Endodermal cell (in vitro differentiated cells): ENCODE measurements at regions not wholly inside any gene's neighbourhood (a gene's known extent, or its start where the extent isn't known, plus 50 kb on each side); places are given as distances from the start of the nearest gene placed in this dataset.
"Not testable (repeated sequence)": the region's sequence is repeated elsewhere in the genome, so short reads cannot be mapped to it uniquely, and the experiment has no call there.

Source experiments
- DNase-seq: peaks from one replicate; pipeline ENCODE4 v3.0.0-alpha.2; 2017
- H3K27ac ChIP-seq: 2 replicates; pipeline ENCODE4 v1.5.1; 2013; ENCODE audit warnings: mild to moderate bottlenecking, low read depth, low read length, moderate library complexity
- H3K27me3 ChIP-seq: 2 replicates; pipeline ENCODE4 v1.6.1; 2013; ENCODE audit warnings: mild to moderate bottlenecking, low read length, moderate library complexity; ENCODE audit not compliant: insufficient read depth, control insufficient read depth, poor library complexity, severe bottlenecking
- H3K36me3 ChIP-seq: 2 replicates; pipeline ENCODE4 v1.7.0; 2013; ENCODE audit warnings: mild to moderate bottlenecking, low read length, moderate library complexity; ENCODE audit not compliant: control insufficient read depth, insufficient read depth
- H3K4me1 ChIP-seq: one replicate; pipeline ENCODE4 v1.7.0; 2013; ENCODE audit warnings: low read length; ENCODE audit not compliant: control insufficient read depth, insufficient read depth
- H3K4me3 ChIP-seq: 2 replicates; pipeline ENCODE4 v1.5.1; 2013; ENCODE audit warnings: mild to moderate bottlenecking, low read length, moderate library complexity
- H3K9ac ChIP-seq: 2 replicates; pipeline ENCODE4 v1.6.1; 2013; ENCODE audit warnings: mild to moderate bottlenecking, low read length, moderate library complexity; ENCODE audit not compliant: poor library complexity, severe bottlenecking; ENCODE audit errors: extremely low read depth
- H3K9me3 ChIP-seq: 2 replicates; pipeline ENCODE4 v1.6.1; 2013; ENCODE audit warnings: mild to moderate bottlenecking, low read length, moderate library complexity; ENCODE audit not compliant: control insufficient read depth
- H3K27ac Mint-ChIP-seq: 2 replicates; pipeline ENCODE4 v1.8.0; 2020; ENCODE audit warnings: mixed read lengths
- H3K27me3 Mint-ChIP-seq: 2 replicates; pipeline ENCODE4 v1.8.0; 2021; ENCODE audit warnings: mild to moderate bottlenecking, mixed read lengths; ENCODE audit not compliant: insufficient read depth
- H3K36me3 Mint-ChIP-seq: 2 replicates; pipeline ENCODE4 v1.8.0; 2020; ENCODE audit warnings: low read depth, mixed read lengths
- H3K4me1 Mint-ChIP-seq: 2 replicates; pipeline ENCODE4 v1.8.0; 2020; ENCODE audit warnings: mixed read lengths
- H3K4me3 Mint-ChIP-seq: 2 replicates; pipeline ENCODE4 v1.8.0; 2020; ENCODE audit warnings: mild to moderate bottlenecking, moderate library complexity, mixed read lengths
- H3K9me3 Mint-ChIP-seq: 2 replicates; pipeline ENCODE4 v1.8.0; 2020; ENCODE audit warnings: mild to moderate bottlenecking, mixed read lengths
- CTCF ChIP-seq: fragments of 200-600 bp; sonication (generic); conservative IDR thresholded peaks from 2 replicates; pipeline ENCODE4 v1.5.0; 2021; ENCODE audit warnings: antibody characterized with exemption, mild to moderate bottlenecking
- WGBS, 2 experiments: methylation state at CpG; one replicate each; pipeline versions ENCODE4 v1.1.5 to v1.1.7; 2013; ENCODE audit warnings: missing lambda C conversion rate in 2 of 2, mixed read lengths in 1 of 2; ENCODE audit not compliant: insufficient coverage in 1 of 2, insufficient read length in 1 of 2; 5-methylcytosine and 5-hydroxymethylcytosine counted together

- no peak for DNase-seq
- TF ChIP-seq CTCF: no peak
- WGBS, 2 experiments: 78 to 84% methylated on average over 3 of the region's 3 CpGs
- Mint-ChIP-seq H3K9me3 (peaks cover 8% of the 10 kb centered on the region), H3K27ac (no peak overlapping the region), H3K36me3 (no peaks in the 10 kb centered on the region), H3K27me3 (peaks cover 1% of the 10 kb centered on the region), H3K4me3 (no peak overlapping the region), H3K4me1 (no peaks in the 10 kb centered on the region)
- Histone ChIP-seq H3K27ac (no peak overlapping the region), H3K27me3 (no peaks in the 10 kb centered on the region), H3K4me1 (no peaks in the 10 kb centered on the region), H3K4me3 (no peak overlapping the region), H3K9ac (no peak overlapping the region), H3K36me3 (no peaks in the 10 kb centered on the region), H3K9me3 (no peaks in the 10 kb centered on the region)
Observed at GRCh38 chr7:68888971-68889385, 709.3 kb upstream of the AUTS2 start.

- Mint-ChIP-seq H3K4me1 (no peaks in the 10 kb centered on the region), H3K27ac (no peak overlapping the region), H3K9me3 (peaks cover 2% of the 10 kb centered on the region), H3K4me3 (no peak overlapping the region), H3K36me3 (no peaks in the 10 kb centered on the region), H3K27me3 (peaks cover 2% of the 10 kb centered on the region)
- no peak for TF ChIP-seq CTCF
- DNase-seq: no peak
- Histone ChIP-seq H3K4me3 (no peak overlapping the region), H3K36me3 (no peaks in the 10 kb centered on the region), H3K9ac (no peak overlapping the region), H3K27me3 (no peaks in the 10 kb centered on the region), H3K9me3 (no peaks in the 10 kb centered on the region), H3K4me1 (no peaks in the 10 kb centered on the region), H3K27ac (no peak overlapping the region)
- WGBS, 2 experiments: 94 to 97% methylated on average over 2 to 3 of the region's 3 CpGs
Observed at GRCh38 chr7:68892236-68892635, 706.0 kb upstream of the AUTS2 start.

GRCh38 chr7:68893411-68893810, 704.9 kb upstream of the AUTS2 start:
- H3K27ac ChIP-seq: no peak overlapping the region
- Mint-ChIP-seq H3K27me3 (peaks cover 2% of the 10 kb centered on the region), H3K9me3 (peaks cover 2% of the 10 kb centered on the region), H3K4me1 (no peaks in the 10 kb centered on the region), H3K27ac (no peak overlapping the region), H3K4me3 (no peak overlapping the region), H3K36me3 (no peaks in the 10 kb centered on the region)
- WGBS, 2 experiments: 92 to 96% methylated on average over 4 of the region's 4 CpGs
- no peaks in the 10 kb centered on the region for H3K27me3 ChIP-seq
- no peak overlapping the region for H3K9ac ChIP-seq
- no peaks in the 10 kb centered on the region for H3K4me1 ChIP-seq
- H3K36me3 ChIP-seq: no peaks in the 10 kb centered on the region
- no peak for DNase-seq
- no peak overlapping the region for H3K4me3 ChIP-seq
- H3K9me3 ChIP-seq: no peaks in the 10 kb centered on the region
- no peak for TF ChIP-seq CTCF

- H3K27me3 Mint-ChIP-seq, H3K4me1 Mint-ChIP-seq: not testable (repeated sequence)
Observed at GRCh38 chr7:68899156-68899555, 699.1 kb upstream of the AUTS2 start.

More at GRCh38 chr7:68899156-68899555, 699.1 kb upstream of the AUTS2 start:
- not testable (repeated sequence) for H3K4me3 ChIP-seq, H3K9ac ChIP-seq, H3K4me1 ChIP-seq, H3K27me3 ChIP-seq, H3K4me3 Mint-ChIP-seq, H3K27ac ChIP-seq, DNase-seq, H3K36me3 ChIP-seq, H3K27ac Mint-ChIP-seq, H3K36me3 Mint-ChIP-seq
- H3K9me3 ChIP-seq: peaks cover 20% of the 10 kb centered on the region
- WGBS, 2 experiments: 96 to 97% methylated on average over 5 to 6 of the region's 6 CpGs
- H3K9me3 Mint-ChIP-seq: peaks cover 23% of the 10 kb centered on the region
